ENCODE measurements at regions not wholly inside any gene's neighbourhood (a gene's known extent, or its start where the extent isn't known, plus 50 kb on each side); places are given as distances from the start of the nearest gene placed in this dataset.

- Histone ChIP-seq H3K9ac (ENCODE audit: low read depth, low read length) (no peak overlapping the region), H3K4me1 (ENCODE audit: insufficient read depth, low read length) (peaks cover 10% of the 10 kb centered on the region; the same call in 1 of the 2 replicates), H3K27ac (ENCODE audit: low read length) (no peak overlapping the region), H3K27me3 (ENCODE audit: insufficient read depth, low read length) (peaks cover 10% of the 10 kb centered on the region), H3K4me3 (ENCODE audit: low read length) (no peak overlapping the region), H3K36me3 (ENCODE audit: insufficient read depth, low read depth, low read length) (no peaks in the 10 kb centered on the region), H3K9me3 (ENCODE audit: insufficient read depth, low read depth, low read length) (no peaks in the 10 kb centered on the region)
Observed at GRCh38 chr20:57834306-57835073, 124.7 kb upstream of the PMEPA1 start.

- Histone ChIP-seq H3K36me3 (ENCODE audit: insufficient read depth, low read depth, low read length) (no peaks in the 10 kb centered on the region), H3K9ac (ENCODE audit: low read depth, low read length) (no peak overlapping the region), H3K27ac (ENCODE audit: low read length) (no peak overlapping the region), H3K27me3 (ENCODE audit: insufficient read depth, low read length) (peaks cover 10% of the 10 kb centered on the region), H3K4me1 (ENCODE audit: insufficient read depth, low read length) (peaks cover 10% of the 10 kb centered on the region; the same call in 1 of the 2 replicates), H3K9me3 (ENCODE audit: insufficient read depth, low read depth, low read length) (no peaks in the 10 kb centered on the region), H3K4me3 (ENCODE audit: low read length) (no peak overlapping the region)
Observed at GRCh38 chr20:57831993-57832585, 122.3 kb upstream of the PMEPA1 start.

- H3K27me3 ChIP-seq (ENCODE audit: insufficient read depth, low read length): peaks cover 9% of the 10 kb centered on the region
Observed at GRCh38 chr20:57831326-57831992, 121.6 kb upstream of the PMEPA1 start.

GRCh38 chr20:57830515-57830895, 120.7 kb upstream of the PMEPA1 start:
- Histone ChIP-seq H3K4me1 (ENCODE audit: insufficient read depth, low read length) (peaks cover 5% of the 10 kb centered on the region; the same call in 1 of the 2 replicates), H3K9ac (ENCODE audit: low read depth, low read length) (no peak overlapping the region), H3K36me3 (ENCODE audit: insufficient read depth, low read depth, low read length) (no peaks in the 10 kb centered on the region), H3K27ac (ENCODE audit: low read length) (no peak overlapping the region), H3K4me3 (ENCODE audit: low read length) (no peak overlapping the region), H3K9me3 (ENCODE audit: insufficient read depth, low read depth, low read length) (no peaks in the 10 kb centered on the region), H3K27me3 (ENCODE audit: insufficient read depth, low read length) (no peaks in the 10 kb centered on the region; the same call in 1 of the 2 replicates)

More at GRCh38 chr20:57831326-57831992, 121.6 kb upstream of the PMEPA1 start:
- H3K27ac ChIP-seq (ENCODE audit: low read length): no peak overlapping the region
- peaks cover 10% of the 10 kb centered on the region; the same call in 1 of the 2 replicates for H3K4me1 ChIP-seq (ENCODE audit: insufficient read depth, low read length)
- H3K9me3 ChIP-seq (ENCODE audit: insufficient read depth, low read depth, low read length): no peaks in the 10 kb centered on the region
- no peak overlapping the region for H3K9ac ChIP-seq (ENCODE audit: low read depth, low read length)
- no peak overlapping the region for H3K4me3 ChIP-seq (ENCODE audit: low read length)
- no peaks in the 10 kb centered on the region for H3K36me3 ChIP-seq (ENCODE audit: insufficient read depth, low read depth, low read length)

GRCh38 chr20:57829805-57830514, 120.1 kb upstream of the PMEPA1 start:
- no peak overlapping the region for H3K27ac ChIP-seq (ENCODE audit: low read length)
- no peak overlapping the region for H3K9ac ChIP-seq (ENCODE audit: low read depth, low read length)
- H3K27me3 ChIP-seq (ENCODE audit: insufficient read depth, low read length): no peaks in the 10 kb centered on the region; the same call in 1 of the 2 replicates
- no peaks in the 10 kb centered on the region for H3K36me3 ChIP-seq (ENCODE audit: insufficient read depth, low read depth, low read length)
- H3K4me3 ChIP-seq (ENCODE audit: low read length): no peak overlapping the region
- no peaks in the 10 kb centered on the region for H3K4me1 ChIP-seq (ENCODE audit: insufficient read depth, low read length)
- H3K9me3 ChIP-seq (ENCODE audit: insufficient read depth, low read depth, low read length): no peaks in the 10 kb centered on the region

- H3K9ac ChIP-seq (ENCODE audit: low read depth, low read length): no peak overlapping the region
- H3K27me3 ChIP-seq (ENCODE audit: insufficient read depth, low read length): no peaks in the 10 kb centered on the region
- H3K27ac ChIP-seq (ENCODE audit: low read length): no peak overlapping the region
- no peaks in the 10 kb centered on the region for H3K4me1 ChIP-seq (ENCODE audit: insufficient read depth, low read length)
- H3K4me3 ChIP-seq (ENCODE audit: low read length): no peak overlapping the region
- no peaks in the 10 kb centered on the region for H3K36me3 ChIP-seq (ENCODE audit: insufficient read depth, low read depth, low read length)
- no peaks in the 10 kb centered on the region for H3K9me3 ChIP-seq (ENCODE audit: insufficient read depth, low read depth, low read length)
Observed at GRCh38 chr20:57829336-57829735, 119.5 kb upstream of the PMEPA1 start.

- no peak overlapping the region for H3K9ac ChIP-seq (ENCODE audit: low read depth, low read length)
- no peaks in the 10 kb centered on the region for H3K36me3 ChIP-seq (ENCODE audit: insufficient read depth, low read depth, low read length)
- no peaks in the 10 kb centered on the region for H3K27me3 ChIP-seq (ENCODE audit: insufficient read depth, low read length)
- H3K27ac ChIP-seq (ENCODE audit: low read length): no peak overlapping the region
- no peak overlapping the region for H3K4me3 ChIP-seq (ENCODE audit: low read length)
- no peaks in the 10 kb centered on the region for H3K4me1 ChIP-seq (ENCODE audit: insufficient read depth, low read length)
- no peaks in the 10 kb centered on the region for H3K9me3 ChIP-seq (ENCODE audit: insufficient read depth, low read depth, low read length)
Observed at GRCh38 chr20:57828696-57829095, 118.9 kb upstream of the PMEPA1 start.

- Histone ChIP-seq H3K4me1 (ENCODE audit: insufficient read depth, low read length) (no peaks in the 10 kb centered on the region), H3K36me3 (ENCODE audit: insufficient read depth, low read depth, low read length) (no peaks in the 10 kb centered on the region), H3K27me3 (ENCODE audit: insufficient read depth, low read length) (no peaks in the 10 kb centered on the region), H3K9ac (ENCODE audit: low read depth, low read length) (no peak overlapping the region), H3K4me3 (ENCODE audit: low read length) (no peak overlapping the region), H3K9me3 (ENCODE audit: insufficient read depth, low read depth, low read length) (no peaks in the 10 kb centered on the region), H3K27ac (ENCODE audit: low read length) (no peak overlapping the region)
Observed at GRCh38 chr20:57826666-57827287, 117.0 kb upstream of the PMEPA1 start.

- Histone ChIP-seq H3K4me1 (ENCODE audit: insufficient read depth, low read length) (no peaks in the 10 kb centered on the region), H3K9me3 (ENCODE audit: insufficient read depth, low read depth, low read length) (no peaks in the 10 kb centered on the region), H3K36me3 (ENCODE audit: insufficient read depth, low read depth, low read length) (no peaks in the 10 kb centered on the region), H3K9ac (ENCODE audit: low read depth, low read length) (no peak overlapping the region), H3K27me3 (ENCODE audit: insufficient read depth, low read length) (no peaks in the 10 kb centered on the region), H3K4me3 (ENCODE audit: low read length) (no peak overlapping the region), H3K27ac (ENCODE audit: low read length) (no peak overlapping the region)
Observed at GRCh38 chr20:57824909-57825308, 115.1 kb upstream of the PMEPA1 start.

- Histone ChIP-seq H3K27me3 (ENCODE audit: insufficient read depth, low read length) (no peaks in the 10 kb centered on the region), H3K9me3 (ENCODE audit: insufficient read depth, low read depth, low read length) (no peaks in the 10 kb centered on the region), H3K27ac (ENCODE audit: low read length) (no peak overlapping the region), H3K4me1 (ENCODE audit: insufficient read depth, low read length) (no peaks in the 10 kb centered on the region), H3K36me3 (ENCODE audit: insufficient read depth, low read depth, low read length) (no peaks in the 10 kb centered on the region), H3K4me3 (ENCODE audit: low read length) (no peak overlapping the region), H3K9ac (ENCODE audit: low read depth, low read length) (no peak overlapping the region)
Observed at GRCh38 chr20:57821935-57822334, 112.1 kb upstream of the PMEPA1 start.

- Histone ChIP-seq H3K4me1 (ENCODE audit: insufficient read depth, low read length) (no peaks in the 10 kb centered on the region), H3K9me3 (ENCODE audit: insufficient read depth, low read depth, low read length) (no peaks in the 10 kb centered on the region; the same call in 1 of the 2 replicates), H3K9ac (ENCODE audit: low read depth, low read length) (no peak overlapping the region), H3K27me3 (ENCODE audit: insufficient read depth, low read length) (no peaks in the 10 kb centered on the region), H3K4me3 (ENCODE audit: low read length) (no peak overlapping the region), H3K36me3 (ENCODE audit: insufficient read depth, low read depth, low read length) (no peaks in the 10 kb centered on the region), H3K27ac (ENCODE audit: low read length) (no peak overlapping the region)
Observed at GRCh38 chr20:57819691-57820380, 110.0 kb upstream of the PMEPA1 start.

Data from iPS-20b (cell line).